Lower leg skin (tissue), 3 donors: ENCODE measurements at regions not wholly inside any gene's neighbourhood (a gene's known extent, or its start where the extent isn't known, plus 50 kb on each side); places are given as distances from the start of the nearest gene placed in this dataset.

ENCODE experiments used
- CTCF ChIP-seq, 3 donors: fragments of 450-650 bp; IDR thresholded peaks; one replicate each; pipeline ENCODE4 v1.5.1; 2016; ENCODE audit warnings: antibody characterized with exemption in 3 of 3, mild to moderate bottlenecking in 3 of 3, moderate library complexity in 2 of 3
- POLR2A ChIP-seq, 2 donors: fragments of 450-650 bp; IDR thresholded peaks; one replicate each; pipeline ENCODE4 v1.6.1; 2016 to 2017; ENCODE audit warnings: antibody characterized with exemption in 2 of 2, mild to moderate bottlenecking in 1 of 2, moderate library complexity in 1 of 2

GRCh38 chr12:25376985-25377384, 126.3 kb upstream of the KRAS start:
- TF ChIP-seq POLR2A (IDR thresholded peaks at IDR 0.05): no peak
- TF ChIP-seq CTCF (IDR thresholded peaks at IDR 0.05): no peak
